ENCODE measurements at regions not wholly inside any gene's neighbourhood (a gene's known extent, or its start where the extent isn't known, plus 50 kb on each side); places are given as distances from the start of the nearest gene placed in this dataset.
"Not testable (repeated sequence)": the region's sequence is repeated elsewhere in the genome, so short reads cannot be mapped to it uniquely, and the experiment has no call there.

- DNase-seq, result no peak
Measured at GRCh38 chr1:65020774-65021173, 54.4 kb upstream of the JAK1 start.

DNA sequence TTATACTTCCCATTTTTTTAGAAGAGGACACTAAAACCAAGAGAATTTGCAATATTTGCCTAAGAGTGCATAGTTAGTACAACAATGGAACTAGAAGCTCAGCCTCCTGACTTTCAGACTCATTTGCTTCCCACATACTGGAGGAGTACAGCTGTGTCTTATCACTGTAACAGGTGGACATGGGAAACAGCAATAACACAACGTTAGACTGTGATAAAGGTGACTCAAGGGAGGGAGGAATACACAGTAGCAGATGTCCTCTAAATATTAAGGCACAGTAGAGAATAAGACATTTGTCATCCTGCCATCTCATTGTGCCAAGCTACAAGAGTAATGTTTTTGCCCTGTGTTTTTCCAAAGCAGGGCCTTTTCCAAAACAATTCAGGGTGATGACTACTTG, 55.4 kb upstream of the JAK1 start:
- no peak for DNase-seq

DNA sequence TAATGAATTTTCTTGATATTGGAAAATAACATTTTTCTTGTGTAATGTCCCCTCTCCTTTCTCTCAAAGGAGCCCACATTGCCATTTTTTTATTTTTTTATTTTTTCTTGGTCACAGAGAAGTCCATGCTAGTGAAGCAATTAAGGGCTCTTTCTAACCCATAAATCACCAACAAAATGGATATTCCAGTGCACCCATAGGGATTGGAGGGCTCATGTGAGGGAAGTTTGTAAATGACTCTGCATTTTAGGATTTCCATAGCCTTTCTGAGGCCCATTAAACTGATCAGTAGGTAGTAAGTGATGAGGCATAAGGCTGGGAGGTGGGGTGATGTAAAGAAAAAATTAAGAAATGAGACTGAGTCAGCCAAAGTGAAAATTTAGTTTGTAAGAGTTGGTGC, 55.9 kb upstream of the JAK1 start:
- no peak for DNase-seq

DNA sequence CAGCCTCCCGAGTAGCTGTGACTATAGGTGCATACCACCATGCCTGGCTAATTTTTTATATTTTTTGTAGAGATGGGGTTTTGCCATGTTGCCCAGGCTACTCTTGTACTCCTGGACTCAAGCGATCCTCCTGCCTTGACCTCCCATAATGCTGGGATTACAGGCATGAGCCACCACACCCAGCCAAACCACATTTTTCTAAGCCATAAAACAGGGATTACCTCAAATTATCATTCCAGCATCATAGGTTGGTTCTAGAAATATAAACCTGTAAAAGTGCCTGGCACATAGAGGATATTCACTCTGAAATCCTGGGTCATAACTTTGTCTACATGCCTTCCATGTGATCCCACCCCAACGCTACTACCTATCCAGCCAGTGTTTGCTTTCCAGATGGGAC, 59.4 kb upstream of the JAK1 start:
- DNase-seq, result no peak

DNA sequence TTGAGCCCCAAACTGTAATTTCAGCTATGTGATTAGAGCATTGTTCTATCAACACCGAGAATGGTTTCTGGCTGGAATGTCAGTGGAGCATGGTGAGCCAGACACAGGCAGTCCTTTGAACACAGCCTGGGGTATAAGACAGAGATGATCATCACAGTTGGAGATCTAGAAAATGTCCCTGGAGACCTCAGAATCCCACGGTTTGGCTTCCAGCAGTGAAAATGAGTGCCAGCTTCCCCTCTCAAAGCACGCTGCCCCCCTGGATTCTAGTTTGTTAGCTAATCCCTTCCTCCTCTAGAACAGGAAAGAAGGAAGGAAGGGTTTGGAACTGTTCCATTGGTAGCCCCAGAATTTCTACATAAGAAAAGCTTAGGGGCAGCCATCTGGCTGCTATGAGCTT, 59.9 kb upstream of the JAK1 start:
- no peak for DNase-seq

GRCh38 chr1:65027666-65028358, 61.5 kb upstream of the JAK1 start:
- no peak for DNase-seq

- not testable (repeated sequence) for DNase-seq
Measured at GRCh38 chr1:65029434-65029833, 63.1 kb upstream of the JAK1 start.

- not testable (repeated sequence) for DNase-seq
Measured at GRCh38 chr1:65034879-65035278, 68.5 kb upstream of the JAK1 start.

GRCh38 chr1:65036570-65037051, 70.3 kb upstream of the JAK1 start:
- no peak for DNase-seq

DNA sequence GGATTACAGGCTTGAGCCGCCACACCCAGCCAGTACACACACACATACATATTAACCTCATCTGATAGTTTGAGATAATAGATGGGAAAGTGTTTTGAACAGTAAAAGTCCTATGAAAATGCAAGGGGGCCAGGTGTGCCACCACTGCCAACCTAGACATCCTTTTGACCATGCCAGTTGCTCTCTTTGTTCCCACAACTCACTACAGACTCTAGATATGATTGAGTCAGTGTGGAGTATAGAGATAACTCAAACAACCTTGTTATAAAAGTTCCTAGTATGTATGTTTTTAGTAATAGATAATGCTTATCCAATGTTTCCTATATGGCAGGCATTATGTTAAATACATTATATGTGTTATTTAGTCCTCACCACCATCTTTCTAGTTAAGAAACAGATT, 72.7 kb upstream of the JAK1 start:
- no peak for DNase-seq

DNA sequence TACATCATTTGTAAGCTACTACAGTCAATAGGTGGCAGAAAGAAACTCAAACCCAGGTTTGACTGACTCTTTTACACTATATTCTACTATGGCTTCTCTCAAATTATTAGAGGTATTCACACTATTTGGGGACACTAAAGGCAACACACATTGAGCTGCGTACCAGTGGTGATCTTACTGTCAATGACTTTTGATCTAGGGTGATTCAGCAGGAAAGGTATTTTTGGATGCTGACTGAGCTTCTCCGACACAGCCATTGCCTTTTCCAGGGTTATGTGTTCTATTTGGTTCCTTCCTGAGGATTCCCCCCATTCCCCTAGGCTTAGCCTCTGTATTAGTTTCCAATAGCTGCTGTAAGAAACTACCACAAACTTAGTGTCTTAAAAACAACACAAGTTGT, 73.2 kb upstream of the JAK1 start:
- no peak for DNase-seq

GRCh38 chr1:65042467-65042866, 76.1 kb upstream of the JAK1 start:
- DNase-seq, result no peak

DNA sequence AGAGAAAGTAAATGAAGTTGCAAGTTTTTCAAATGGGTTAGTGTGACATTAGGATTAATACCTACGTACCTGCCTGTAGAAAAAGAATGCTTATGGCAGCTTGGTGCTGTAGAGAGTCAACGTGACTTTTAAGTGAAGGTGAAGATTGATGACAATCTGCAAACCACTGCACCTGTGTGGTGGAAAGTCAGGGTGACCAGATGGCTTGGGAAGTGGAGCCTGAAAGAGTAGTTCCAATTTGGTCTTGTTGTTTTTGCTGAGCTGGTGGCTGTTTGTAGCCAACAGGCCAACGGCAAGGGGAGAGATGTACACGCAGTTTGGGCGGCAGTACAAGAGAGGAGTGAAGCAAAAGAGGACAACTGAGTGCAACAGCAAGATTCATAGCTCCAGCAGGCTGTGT, 78.1 kb upstream of the JAK1 start:
- no peak for DNase-seq

GRCh38 chr1:65045022-65045817, 78.9 kb upstream of the JAK1 start:
- DNase-seq, result no peak

DNA sequence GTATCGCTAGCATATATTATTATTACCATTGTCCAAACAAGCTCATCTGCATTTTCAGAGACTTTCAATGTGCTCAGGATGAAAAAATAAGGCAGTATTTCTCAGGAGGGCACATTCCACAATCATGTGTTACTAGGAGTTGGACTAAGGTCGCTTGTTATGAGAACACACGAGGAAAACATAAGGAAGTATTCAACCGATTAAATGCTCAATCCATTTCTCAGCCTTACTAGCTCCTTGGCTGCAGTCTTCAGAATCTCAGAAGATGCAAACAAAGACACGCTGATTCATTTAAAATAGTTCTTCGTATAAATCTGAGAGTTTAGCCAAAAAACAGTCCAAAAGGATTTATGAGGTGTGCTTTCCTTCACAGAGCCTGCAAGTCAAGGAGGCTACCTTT, 82.0 kb upstream of the JAK1 start:
- no peak for DNase-seq

DNA sequence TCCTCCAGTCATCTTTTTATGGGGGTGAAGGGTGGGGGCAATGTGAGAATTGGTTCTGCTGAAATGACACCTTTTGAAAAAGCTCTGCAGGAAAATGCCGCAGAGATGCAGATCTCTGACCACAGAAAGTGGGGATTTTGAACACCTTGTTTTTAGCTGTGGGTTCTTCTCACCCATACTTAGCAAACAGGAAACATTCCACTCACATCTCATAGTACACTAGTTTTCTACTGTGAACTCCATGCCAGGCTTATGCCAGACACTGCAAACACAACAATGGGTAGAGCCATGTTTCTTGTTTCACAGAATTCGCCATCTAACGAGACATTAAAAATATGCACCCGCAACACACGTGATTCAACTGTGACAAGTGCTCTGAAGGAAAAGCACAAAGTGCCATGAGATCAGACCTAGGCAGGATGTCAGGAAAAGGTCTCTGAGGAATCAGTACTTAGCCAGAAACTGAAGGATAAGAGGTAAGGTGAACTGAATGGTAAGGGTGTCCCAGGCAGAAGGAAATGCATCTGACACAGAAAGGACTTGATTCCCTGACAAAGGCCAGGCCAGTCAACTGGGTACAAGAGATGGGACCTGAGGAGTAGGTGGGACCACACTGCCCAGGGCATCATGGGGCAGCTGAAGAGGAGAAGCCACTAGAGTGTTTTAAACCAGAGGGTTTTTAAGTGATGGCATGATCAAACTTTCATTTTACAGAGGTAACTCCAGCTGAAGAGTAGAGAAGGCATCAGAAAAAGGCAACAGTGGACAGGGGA, 83.8 kb upstream of the JAK1 start:
- DNase-seq, result peak; percentile 21

- no peak for DNase-seq
Measured at GRCh38 chr1:65050735-65051134, 84.4 kb upstream of the JAK1 start.

GRCh38 chr1:65054481-65054880, 88.1 kb upstream of the JAK1 start:
- no peak for DNase-seq

GRCh38 chr1:65055747-65056146, 89.4 kb upstream of the JAK1 start:
- DNase-seq, result no peak

DNA sequence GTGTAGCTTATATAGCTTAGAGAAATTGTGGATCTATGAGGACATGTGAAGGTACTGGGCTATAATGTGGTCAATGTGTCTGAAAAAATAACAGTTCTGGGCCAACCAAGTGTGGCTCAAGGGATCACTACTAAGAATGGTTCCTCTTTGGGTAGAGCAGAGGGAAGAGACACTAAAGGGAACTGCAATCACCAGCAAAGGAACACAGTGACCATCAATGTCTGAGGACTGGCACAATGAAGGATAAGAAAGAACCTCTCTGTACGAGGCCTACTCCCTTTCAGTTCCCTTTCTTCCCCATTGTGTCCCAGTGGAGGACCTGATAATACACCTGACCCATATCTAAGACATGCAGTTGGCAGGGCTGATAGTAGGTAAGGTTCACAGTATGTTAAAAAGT, 89.9 kb upstream of the JAK1 start:
- no peak for DNase-seq

- no peak for DNase-seq
Measured at GRCh38 chr1:65056866-65057265, 90.5 kb upstream of the JAK1 start.

- DNase-seq, result no peak
Measured at GRCh38 chr1:65059930-65060538, 88.0 kb upstream of the AK4 start.

DNA sequence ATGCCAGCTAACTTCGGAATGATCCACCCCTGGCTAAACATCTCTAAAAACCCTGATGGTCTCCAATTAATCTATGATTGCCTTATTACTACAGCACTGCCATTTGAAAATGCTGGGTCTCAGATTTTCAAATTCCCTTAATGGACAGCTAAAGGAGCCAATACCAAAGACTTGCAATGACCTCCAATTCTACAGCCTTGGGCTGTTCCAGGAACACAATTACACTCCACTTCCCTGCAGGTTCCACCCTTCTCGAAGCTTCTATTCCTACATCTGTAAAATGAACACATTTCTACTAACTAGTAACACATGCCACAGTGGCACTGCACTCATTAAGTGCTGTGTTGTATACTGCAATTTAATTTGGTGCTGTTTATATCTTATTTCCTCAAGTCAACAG, 85.7 kb upstream of the AK4 start:
- DNase-seq, result no peak
